ENCODE measurements at regions not wholly inside any gene's neighbourhood (a gene's known extent, or its start where the extent isn't known, plus 50 kb on each side); places are given as distances from the start of the nearest gene placed in this dataset.
"Not testable (repeated sequence)": the region's sequence is repeated elsewhere in the genome, so short reads cannot be mapped to it uniquely, and the experiment has no call there.

GRCh38 chr15:89023311-89023961, 64.8 kb upstream of the ABHD2 start:
- Histone ChIP-seq H3K9me3 (peaks cover 0 to 21% (median 0%) of the 10 kb centered on the region in 3 donors), H3K4me1 (peaks cover 5 to 43% (median 8%) of the 10 kb centered on the region in 3 donors), H3K27ac (peak overlapping the region in 1 of 4 donors; percentile 91), H3K27me3 (no peaks in the 10 kb centered on the region), H3K4me3 (no peak overlapping the region), H3K36me3 (no peaks in the 10 kb centered on the region)
- 79 to 80% methylated on average over 6 to 8 of the region's 8 CpGs for WGBS, 2 donors (ENCODE audit: low coverage in 1 of 2)
- no peak for ATAC-seq
- no peak for TF ChIP-seq POLR2AphosphoS5 (IDR thresholded peaks at IDR 0.05)
- TF ChIP-seq EP300 (IDR thresholded peaks at IDR 0.05): no peak
- TF ChIP-seq CTCF (IDR thresholded peaks at IDR 0.05): no peak
- TF ChIP-seq POLR2A (IDR thresholded peaks at IDR 0.05): no peak

- H3K36me3 ChIP-seq: no peaks in the 10 kb centered on the region
- 85 to 97% methylated on average over 2 of the region's 2 CpGs for WGBS, 2 donors (ENCODE audit: low coverage in 1 of 2)
- no peak for ATAC-seq
- no peaks in the 10 kb centered on the region for H3K27me3 ChIP-seq
- no peak overlapping the region for H3K4me3 ChIP-seq
- peaks cover 2 to 33% (median 8%) of the 10 kb centered on the region in 3 donors for H3K4me1 ChIP-seq
- TF ChIP-seq POLR2AphosphoS5 (IDR thresholded peaks at IDR 0.05): no peak
- TF ChIP-seq EP300 (IDR thresholded peaks at IDR 0.05): no peak
- TF ChIP-seq POLR2A (IDR thresholded peaks at IDR 0.05): no peak
- TF ChIP-seq CTCF (IDR thresholded peaks at IDR 0.05): no peak
- peaks cover 0 to 21% (median 0%) of the 10 kb centered on the region in 3 donors for H3K9me3 ChIP-seq
- H3K27ac ChIP-seq: no peak overlapping the region
Measured at GRCh38 chr15:89024418-89024817, 63.8 kb upstream of the ABHD2 start.

GRCh38 chr15:89026167-89026566, 62.1 kb upstream of the ABHD2 start:
- H3K4me3 ChIP-seq: no peak overlapping the region
- no peaks in the 10 kb centered on the region for H3K36me3 ChIP-seq
- no peak for ATAC-seq
- H3K9me3 ChIP-seq: peaks cover 0 to 21% (median 0%) of the 10 kb centered on the region in 3 donors
- no peak overlapping the region for H3K27ac ChIP-seq
- TF ChIP-seq POLR2A (IDR thresholded peaks at IDR 0.05) (no peak), EP300 (IDR thresholded peaks at IDR 0.05) (no peak), POLR2AphosphoS5 (IDR thresholded peaks at IDR 0.05) (no peak), CTCF (IDR thresholded peaks at IDR 0.05) (no peak)
- H3K27me3 ChIP-seq: no peaks in the 10 kb centered on the region
- peaks cover 0 to 15% (median 0%) of the 10 kb centered on the region in 3 donors for H3K4me1 ChIP-seq

GRCh38 chr15:89028036-89028435, 60.2 kb upstream of the ABHD2 start:
- no peaks in the 10 kb centered on the region for H3K27me3 ChIP-seq
- peaks cover 0 to 21% (median 0%) of the 10 kb centered on the region in 3 donors for H3K9me3 ChIP-seq
- no peaks in the 10 kb centered on the region for H3K36me3 ChIP-seq
- no peak overlapping the region for H3K4me3 ChIP-seq
- ATAC-seq: no peak
- H3K27ac ChIP-seq: no peak overlapping the region
- H3K4me1 ChIP-seq: no peaks in the 10 kb centered on the region
- WGBS, 2 donors (ENCODE audit: low coverage in 1 of 2): 85 to 88% methylated on average over 3 to 6 of the region's 7 CpGs
- no peak for TF ChIP-seq CTCF (IDR thresholded peaks at IDR 0.05)
- TF ChIP-seq POLR2AphosphoS5 (IDR thresholded peaks at IDR 0.05): no peak
- no peak for TF ChIP-seq POLR2A (IDR thresholded peaks at IDR 0.05)
- no peak for TF ChIP-seq EP300 (IDR thresholded peaks at IDR 0.05)

GRCh38 chr15:89030311-89030710, 57.9 kb upstream of the ABHD2 start:
- 81 to 96% methylated on average over 3 of the region's 3 CpGs for WGBS, 2 donors (ENCODE audit: low coverage in 1 of 2)
- Histone ChIP-seq H3K4me3 (no peak overlapping the region), H3K4me1 (no peaks in the 10 kb centered on the region), H3K27me3 (no peaks in the 10 kb centered on the region), H3K36me3 (no peaks in the 10 kb centered on the region), H3K27ac (no peak overlapping the region), H3K9me3 (peaks cover 0 to 10% (median 0%) of the 10 kb centered on the region in 3 donors)
- no peak for ATAC-seq
- TF ChIP-seq POLR2AphosphoS5 (IDR thresholded peaks at IDR 0.05): no peak
- TF ChIP-seq EP300 (IDR thresholded peaks at IDR 0.05): no peak
- TF ChIP-seq CTCF (IDR thresholded peaks at IDR 0.05): no peak
- TF ChIP-seq POLR2A (IDR thresholded peaks at IDR 0.05): no peak

GRCh38 chr15:89031637-89032285, 56.5 kb upstream of the ABHD2 start:
- H3K36me3 ChIP-seq, H3K4me1 ChIP-seq, H3K9me3 ChIP-seq, H3K27ac ChIP-seq, H3K4me3 ChIP-seq, ATAC-seq, H3K27me3 ChIP-seq: not testable (repeated sequence)
- 100% methylated on average over 1 of the region's 47 CpGs; no CpG with 5 or more reads in 1 of the 2 donors for WGBS, 2 donors (ENCODE audit: low coverage in 1 of 2)
